ENCODE measurements at regions not wholly inside any gene's neighbourhood (a gene's known extent, or its start where the extent isn't known, plus 50 kb on each side); places are given as distances from the start of the nearest gene placed in this dataset.

GRCh38 chr15:57866149-57866736, 159.7 kb downstream of the POLR2M start:
- TF ChIP-seq ZNF274 (IDR thresholded peaks at IDR 0.05; ENCODE audit: low read depth, low read length) = no peak
- no peak for TF ChIP-seq SUZ12 (IDR thresholded peaks at IDR 0.05; ENCODE audit: extremely low read depth, insufficient read depth, insufficient read length)

All from NT2/D1 (cell line).